HG03175 (cell line): ENCODE measurements at regions not wholly inside any gene's neighbourhood (a gene's known extent, or its start where the extent isn't known, plus 50 kb on each side); places are given as distances from the start of the nearest gene placed in this dataset.
"Not testable (repeated sequence)": the region's sequence is repeated elsewhere in the genome, so short reads cannot be mapped to it uniquely, and the experiment has no call there.

Source experiments
- ATAC-seq: cut with Tn5 transposase; IDR thresholded peaks from one replicate; pipeline ENCODE4 v1.9.1; 2021; ENCODE audit warnings: mild to moderate bottlenecking, moderate library complexity; ENCODE audit not compliant: unreplicated experiment

GRCh38 chr5:119879446-119879845 lies 250.1 kb downstream of the FAM170A start:
- no peak for ATAC-seq

DNA sequence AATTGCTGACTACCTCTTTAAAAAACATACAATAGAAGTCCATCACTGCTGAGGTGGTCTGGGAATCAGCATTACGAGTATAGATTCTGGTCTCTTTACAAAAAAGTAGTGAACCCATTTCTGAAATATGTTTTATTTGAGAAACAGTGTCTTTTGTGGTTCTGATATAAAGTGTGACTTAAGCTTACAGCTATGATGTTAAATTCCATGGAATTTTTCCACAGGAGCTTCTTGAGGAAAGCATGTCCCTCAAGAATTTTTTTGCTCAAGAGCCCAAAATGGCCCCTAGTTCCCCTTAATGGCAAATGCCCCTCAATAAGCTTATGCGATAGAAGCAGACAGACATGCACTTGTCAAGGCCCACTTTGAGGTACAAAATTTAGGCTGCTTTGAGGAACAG lies 265.7 kb downstream of the FAM170A start:
- ATAC-seq = no peak

- ATAC-seq = no peak
Observed at GRCh38 chr5:119896826-119897536, 267.6 kb downstream of the FAM170A start.

- no peak for ATAC-seq
Observed at GRCh38 chr5:119897537-119898370, 268.4 kb downstream of the FAM170A start.

DNA sequence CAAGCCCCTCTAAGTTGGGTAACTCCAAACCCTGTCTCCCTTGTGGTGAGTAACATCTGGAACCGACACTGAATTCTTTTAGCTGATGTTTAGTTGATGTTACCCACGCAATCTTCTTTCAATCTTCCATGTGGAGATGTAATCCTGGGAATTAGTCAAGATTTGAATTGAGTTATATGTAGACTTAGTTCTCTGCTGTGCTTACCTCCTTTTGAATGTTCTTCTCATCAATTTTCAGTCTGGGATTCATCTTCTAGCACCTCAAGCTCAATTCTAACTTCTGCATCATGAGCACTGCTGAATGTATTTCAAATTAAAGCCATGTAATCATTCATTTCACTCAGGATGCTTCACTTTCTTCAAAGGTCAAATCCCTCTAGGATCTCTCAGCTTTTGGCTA lies 270.6 kb downstream of the FAM170A start:
- no peak for ATAC-seq

- no peak for ATAC-seq
Observed at GRCh38 chr5:119902593-119902992, 273.2 kb downstream of the FAM170A start.

DNA sequence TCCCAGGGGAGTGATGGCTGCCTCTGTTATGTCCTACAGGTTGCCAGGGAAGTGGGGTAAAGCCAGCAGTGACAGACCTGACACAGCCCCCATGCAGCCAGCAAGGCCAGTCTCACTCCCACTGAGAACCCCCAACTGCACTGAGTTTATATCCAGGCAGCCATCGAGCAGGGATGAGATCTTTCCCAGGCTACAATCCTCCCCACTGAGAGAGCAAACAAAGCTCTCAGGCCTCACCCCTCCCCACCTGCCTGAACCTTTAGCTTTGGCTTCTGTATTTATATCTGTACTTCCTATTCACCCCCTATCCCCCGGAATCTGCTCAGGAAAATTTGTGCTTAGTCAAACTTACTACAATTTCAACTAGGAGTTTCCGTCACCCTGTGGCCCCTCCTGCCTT lies 284.1 kb downstream of the FAM170A start:
- ATAC-seq = no peak

GRCh38 chr5:119919279-119919678 lies 289.9 kb downstream of the FAM170A start:
- no peak for ATAC-seq

DNA sequence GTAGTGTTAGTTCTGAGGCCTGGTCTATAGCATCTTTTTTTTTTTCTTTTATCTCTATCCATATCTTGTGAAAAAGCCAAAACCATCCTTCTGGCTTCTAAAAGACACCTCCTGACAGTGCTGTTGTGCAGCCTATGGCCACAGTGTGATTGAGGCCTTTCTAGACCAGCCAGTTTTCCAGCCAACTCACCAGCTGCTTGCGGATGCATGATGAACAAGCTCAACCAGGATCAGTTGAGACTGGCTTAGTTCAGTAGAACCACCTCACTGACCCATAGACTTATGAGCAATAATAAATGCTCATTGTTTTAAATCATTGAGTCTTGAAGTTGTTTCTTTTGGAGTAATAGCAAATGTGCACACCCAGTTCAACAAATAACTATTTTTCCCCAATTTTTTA lies 296.9 kb downstream of the FAM170A start:
- ATAC-seq = no peak

DNA sequence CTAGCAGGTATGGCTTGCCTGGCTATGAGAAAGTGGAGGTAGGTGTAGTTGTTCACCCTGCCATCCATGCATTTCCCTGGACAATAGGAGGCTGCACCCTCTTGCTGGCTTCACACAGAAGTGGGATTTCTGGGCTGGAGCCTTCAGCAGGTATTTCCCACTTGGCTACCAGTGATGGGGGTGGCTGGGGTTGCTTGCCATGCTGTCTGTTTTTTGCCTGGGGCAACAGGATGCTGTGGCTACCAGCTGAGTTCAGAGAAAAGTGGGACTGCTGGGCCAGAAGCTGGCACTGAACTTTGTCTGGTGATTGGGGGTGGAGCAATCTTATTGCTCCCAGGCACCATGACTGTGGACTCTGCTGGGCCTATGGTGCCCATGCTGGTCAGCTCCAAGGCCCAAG lies 299.6 kb downstream of the FAM170A start:
- ATAC-seq = no peak

GRCh38 chr5:119930490-119930889 lies 301.1 kb downstream of the FAM170A start:
- no peak for ATAC-seq

DNA sequence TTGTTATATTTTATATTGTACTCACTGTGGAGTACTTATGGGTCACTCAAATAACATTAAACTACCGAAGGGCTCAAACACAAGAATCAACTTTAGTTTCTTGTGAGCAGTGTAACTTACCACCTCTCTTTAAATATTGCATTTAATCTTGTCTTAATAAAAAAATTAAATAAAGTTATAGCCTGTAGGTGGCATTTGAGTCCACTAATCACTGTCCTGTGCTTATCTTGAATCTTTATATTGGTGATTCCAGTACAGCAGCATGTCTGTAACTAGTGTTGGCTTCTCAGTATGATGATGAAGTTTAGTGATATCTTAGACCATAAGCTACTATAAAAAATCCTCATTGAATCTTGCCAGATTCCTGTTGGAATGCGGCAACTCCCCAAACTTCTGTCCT lies 313.8 kb downstream of the FAM170A start:
- ATAC-seq = no peak

DNA sequence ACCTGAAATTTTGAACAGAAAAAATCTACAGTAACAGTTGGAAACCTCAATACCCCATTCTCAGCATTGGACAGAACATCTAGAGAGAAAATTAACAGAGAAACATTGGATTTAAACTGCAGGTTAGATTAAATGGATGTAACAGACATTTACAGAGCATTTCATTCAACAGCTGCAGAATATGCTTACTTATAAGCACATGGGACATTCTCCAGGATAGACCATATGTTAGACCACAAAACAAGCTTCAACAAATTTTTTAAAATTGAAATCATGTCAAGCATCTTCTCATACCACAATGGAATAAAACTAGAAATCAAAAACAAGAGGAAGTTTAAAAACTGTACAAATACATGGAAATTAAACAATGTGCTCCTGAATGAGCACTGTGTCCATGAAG lies 316.3 kb downstream of the FAM170A start:
- no peak for ATAC-seq

- no peak for ATAC-seq
Observed at GRCh38 chr5:119948162-119948561, 318.8 kb downstream of the FAM170A start.

DNA sequence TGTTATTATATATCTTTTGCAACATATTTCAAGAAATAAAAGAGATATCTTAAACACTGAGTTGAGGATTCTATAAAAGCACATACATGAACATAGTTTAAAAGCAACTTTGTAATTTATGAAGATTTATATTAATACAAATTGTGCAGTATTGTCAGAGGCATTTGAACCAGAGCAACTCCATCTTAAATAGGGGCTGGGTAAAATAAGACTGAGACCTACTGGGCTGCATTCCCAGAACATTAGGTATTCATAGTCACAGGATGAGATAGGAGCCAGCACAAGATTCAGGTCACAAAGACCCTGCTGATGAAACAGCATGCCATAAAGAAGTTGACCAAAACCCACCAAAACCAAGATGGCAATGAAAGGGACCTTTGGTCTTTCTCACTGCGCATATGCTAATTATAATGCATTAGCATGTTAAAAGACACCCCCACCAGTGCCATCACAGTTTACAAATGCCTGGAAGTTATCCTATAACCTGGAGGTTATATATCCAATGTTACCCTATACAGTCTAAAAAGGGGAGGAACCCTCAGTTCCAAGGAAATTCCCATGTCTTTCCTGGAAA lies 320.2 kb downstream of the FAM170A start:
- ATAC-seq = no peak

- no peak for ATAC-seq
Observed at GRCh38 chr5:119951330-119951934, 322.1 kb downstream of the FAM170A start.

DNA sequence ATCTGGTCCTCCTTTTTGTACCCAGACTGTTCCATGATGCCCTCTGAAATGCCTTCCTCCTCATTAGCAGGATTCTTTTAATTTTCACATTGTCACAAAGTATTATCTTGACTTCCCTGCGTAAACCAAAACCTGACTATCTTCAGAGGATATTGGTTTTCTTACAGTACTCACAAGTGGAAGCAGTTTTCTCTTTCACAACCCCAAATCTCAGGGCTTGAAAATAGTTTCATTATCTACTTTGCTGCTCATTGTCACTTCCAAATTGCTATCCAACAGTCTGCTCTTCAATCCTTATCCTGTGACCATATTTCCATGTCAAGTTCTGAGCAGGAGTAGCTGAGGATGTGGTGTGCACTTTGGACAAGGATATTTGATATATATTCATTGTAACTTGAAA lies 324.1 kb downstream of the FAM170A start:
- ATAC-seq = no peak

DNA sequence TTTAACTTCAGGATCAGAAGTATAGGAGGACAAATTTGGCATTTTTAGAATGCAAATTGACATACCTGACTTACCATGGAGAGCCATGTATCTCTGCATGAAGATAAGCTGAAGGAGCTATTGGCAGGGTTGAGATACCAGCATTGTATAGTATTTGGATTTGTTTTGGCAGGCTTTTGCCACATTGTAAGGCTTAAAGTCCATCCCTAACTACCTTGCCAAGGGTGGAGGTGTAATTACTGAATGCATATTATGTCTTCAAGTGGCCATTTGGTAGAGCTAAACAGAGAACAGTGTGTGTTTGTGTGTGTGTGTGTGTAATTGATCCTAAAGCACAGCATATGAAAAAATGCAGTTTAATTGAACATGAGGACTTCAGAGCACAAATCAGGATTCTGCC lies 324.7 kb downstream of the FAM170A start:
- no peak for ATAC-seq

DNA sequence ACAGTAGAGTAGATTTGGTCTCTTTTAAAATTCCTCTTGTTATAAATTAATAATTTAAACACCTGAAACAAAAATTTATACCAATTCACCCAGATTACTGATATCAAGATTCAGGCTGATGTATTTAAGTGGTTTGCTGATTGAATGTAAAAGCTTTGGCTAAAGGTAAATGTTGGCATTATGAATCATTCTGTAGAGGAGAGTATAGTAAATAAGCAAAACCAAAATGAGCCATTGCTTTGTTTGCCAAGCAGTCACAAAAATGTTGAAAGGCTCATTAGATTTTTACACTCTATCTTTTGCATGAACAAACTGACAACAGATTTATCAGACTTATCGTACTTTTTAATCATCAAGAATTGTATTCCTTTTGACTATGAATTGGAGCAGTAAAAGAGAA lies 332.6 kb downstream of the FAM170A start:
- ATAC-seq = no peak

- no peak for ATAC-seq
Observed at GRCh38 chr5:119966028-119966427, 336.7 kb downstream of the FAM170A start.

GRCh38 chr5:119968690-119969089 lies 339.3 kb downstream of the FAM170A start:
- ATAC-seq = no peak

GRCh38 chr5:119987077-119987476 lies 357.7 kb downstream of the FAM170A start:
- not testable (repeated sequence) for ATAC-seq
